HL-60 (cell line): ENCODE measurements at regions not wholly inside any gene's neighbourhood (a gene's known extent, or its start where the extent isn't known, plus 50 kb on each side); places are given as distances from the start of the nearest gene placed in this dataset.

Experiments used
- DNase-seq, 2 experiments: peaks; one replicate each; pipeline ENCODE4 v3.0.0-alpha.2; 2010 to 2020; ENCODE audit warnings: low read depth in 1 of 2, low spot score in 1 of 2
- H3K27ac ChIP-seq: fragments of 250-450 bp; sonication (Bioruptor Pico); replicated peaks from 2 replicates; pipeline ENCODE4 v1.5.1; 2020; ENCODE audit warnings: mild to moderate bottlenecking, moderate library complexity
- H3K27me3 ChIP-seq: fragments of 250-450 bp; sonication (Bioruptor Pico); 2 replicates; pipeline ENCODE4 v1.5.1; 2021; ENCODE audit warnings: mild to moderate bottlenecking, moderate library complexity; ENCODE audit not compliant: insufficient read depth, poor library complexity, severe bottlenecking
- H3K4me3 ChIP-seq: replicated peaks from 2 replicates; pipeline ENCODE4 v1.5.1; 2011; ENCODE audit warnings: mild to moderate bottlenecking, control low read depth, low read length; ENCODE audit not compliant: insufficient read depth
- GABPA ChIP-seq: IDR thresholded peaks from 2 replicates; pipeline ENCODE4 v1.6.1; 2012; ENCODE audit warnings: low read depth
- POLR2AphosphoS5 ChIP-seq: IDR thresholded peaks from 2 replicates; pipeline ENCODE4 v1.6.1; 2012; ENCODE audit warnings: low read depth
- SPI1 ChIP-seq: IDR thresholded peaks from 2 replicates; pipeline ENCODE4 v1.6.1; 2012; ENCODE audit warnings: low read depth, mild to moderate bottlenecking, borderline replicate concordance
- TF ChIP-seq, protein P1 (sequence below): IDR thresholded peaks from one replicate; pipeline ENCODE4 v1.5.1; 2011; ENCODE audit warnings: low read length, control low read depth, inconsistent platforms; ENCODE audit not compliant: insufficient read depth
- TF ChIP-seq, protein P2 (sequence below): IDR thresholded peaks from 2 replicates; pipeline ENCODE4 v1.6.1; 2012; ENCODE audit warnings: low read depth; ENCODE audit not compliant: insufficient replicate concordance

DNA sequence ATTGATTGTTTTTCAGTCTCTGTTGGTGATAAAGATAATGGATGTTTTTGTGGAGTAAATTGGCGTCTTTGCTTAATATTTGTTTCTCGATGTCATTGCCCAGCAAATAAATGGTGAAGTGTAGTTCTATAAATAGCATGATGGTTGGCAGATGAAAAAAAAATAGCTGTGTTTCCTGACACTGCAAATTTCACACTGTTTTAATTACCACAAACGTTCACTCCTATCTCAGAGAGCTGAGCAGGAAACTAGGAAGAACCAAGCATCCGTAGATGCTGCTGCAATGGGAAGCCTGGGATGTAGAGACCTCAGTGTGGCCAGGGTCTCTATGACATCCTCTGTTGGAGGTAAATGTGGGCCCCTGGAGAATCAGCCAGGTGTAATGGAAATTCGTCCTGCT, 183.2 kb downstream of the CYRIA start:
- no peak for DNase-seq

DNA sequence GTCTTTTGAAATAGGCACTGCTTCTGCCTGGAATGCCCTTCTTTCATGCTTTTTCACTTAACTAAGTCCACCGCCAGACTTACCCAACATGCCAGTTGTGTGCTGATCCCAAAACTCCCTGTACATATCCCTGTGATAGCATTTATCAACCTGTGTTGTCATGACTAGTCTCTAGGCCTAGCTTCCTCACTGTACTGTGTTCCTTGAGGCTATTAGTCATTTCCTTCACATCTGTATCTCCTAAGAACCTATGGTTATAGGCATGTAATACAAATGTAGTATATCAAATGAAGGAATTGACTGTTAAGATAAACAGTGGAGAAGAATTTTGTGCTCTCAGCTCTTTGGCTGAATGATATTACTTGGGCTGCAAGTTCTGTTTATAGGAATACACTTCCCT, 184.3 kb downstream of the CYRIA start:
- TF ChIP-seq GABPA = no peak
- TF ChIP-seq, protein P1, sequence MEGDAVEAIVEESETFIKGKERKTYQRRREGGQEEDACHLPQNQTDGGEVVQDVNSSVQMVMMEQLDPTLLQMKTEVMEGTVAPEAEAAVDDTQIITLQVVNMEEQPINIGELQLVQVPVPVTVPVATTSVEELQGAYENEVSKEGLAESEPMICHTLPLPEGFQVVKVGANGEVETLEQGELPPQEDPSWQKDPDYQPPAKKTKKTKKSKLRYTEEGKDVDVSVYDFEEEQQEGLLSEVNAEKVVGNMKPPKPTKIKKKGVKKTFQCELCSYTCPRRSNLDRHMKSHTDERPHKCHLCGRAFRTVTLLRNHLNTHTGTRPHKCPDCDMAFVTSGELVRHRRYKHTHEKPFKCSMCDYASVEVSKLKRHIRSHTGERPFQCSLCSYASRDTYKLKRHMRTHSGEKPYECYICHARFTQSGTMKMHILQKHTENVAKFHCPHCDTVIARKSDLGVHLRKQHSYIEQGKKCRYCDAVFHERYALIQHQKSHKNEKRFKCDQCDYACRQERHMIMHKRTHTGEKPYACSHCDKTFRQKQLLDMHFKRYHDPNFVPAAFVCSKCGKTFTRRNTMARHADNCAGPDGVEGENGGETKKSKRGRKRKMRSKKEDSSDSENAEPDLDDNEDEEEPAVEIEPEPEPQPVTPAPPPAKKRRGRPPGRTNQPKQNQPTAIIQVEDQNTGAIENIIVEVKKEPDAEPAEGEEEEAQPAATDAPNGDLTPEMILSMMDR = no peak
- TF ChIP-seq, protein P2, sequence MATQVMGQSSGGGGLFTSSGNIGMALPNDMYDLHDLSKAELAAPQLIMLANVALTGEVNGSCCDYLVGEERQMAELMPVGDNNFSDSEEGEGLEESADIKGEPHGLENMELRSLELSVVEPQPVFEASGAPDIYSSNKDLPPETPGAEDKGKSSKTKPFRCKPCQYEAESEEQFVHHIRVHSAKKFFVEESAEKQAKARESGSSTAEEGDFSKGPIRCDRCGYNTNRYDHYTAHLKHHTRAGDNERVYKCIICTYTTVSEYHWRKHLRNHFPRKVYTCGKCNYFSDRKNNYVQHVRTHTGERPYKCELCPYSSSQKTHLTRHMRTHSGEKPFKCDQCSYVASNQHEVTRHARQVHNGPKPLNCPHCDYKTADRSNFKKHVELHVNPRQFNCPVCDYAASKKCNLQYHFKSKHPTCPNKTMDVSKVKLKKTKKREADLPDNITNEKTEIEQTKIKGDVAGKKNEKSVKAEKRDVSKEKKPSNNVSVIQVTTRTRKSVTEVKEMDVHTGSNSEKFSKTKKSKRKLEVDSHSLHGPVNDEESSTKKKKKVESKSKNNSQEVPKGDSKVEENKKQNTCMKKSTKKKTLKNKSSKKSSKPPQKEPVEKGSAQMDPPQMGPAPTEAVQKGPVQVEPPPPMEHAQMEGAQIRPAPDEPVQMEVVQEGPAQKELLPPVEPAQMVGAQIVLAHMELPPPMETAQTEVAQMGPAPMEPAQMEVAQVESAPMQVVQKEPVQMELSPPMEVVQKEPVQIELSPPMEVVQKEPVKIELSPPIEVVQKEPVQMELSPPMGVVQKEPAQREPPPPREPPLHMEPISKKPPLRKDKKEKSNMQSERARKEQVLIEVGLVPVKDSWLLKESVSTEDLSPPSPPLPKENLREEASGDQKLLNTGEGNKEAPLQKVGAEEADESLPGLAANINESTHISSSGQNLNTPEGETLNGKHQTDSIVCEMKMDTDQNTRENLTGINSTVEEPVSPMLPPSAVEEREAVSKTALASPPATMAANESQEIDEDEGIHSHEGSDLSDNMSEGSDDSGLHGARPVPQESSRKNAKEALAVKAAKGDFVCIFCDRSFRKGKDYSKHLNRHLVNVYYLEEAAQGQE = no peak
- TF ChIP-seq SPI1 = no peak
- TF ChIP-seq POLR2AphosphoS5 = no peak
- Histone ChIP-seq H3K4me3 (no peak overlapping the region), H3K27me3 (peaks cover 8% of the 10 kb centered on the region), H3K27ac (no peak overlapping the region)
- no peak for DNase-seq

More for the DNA sequence above, 183.2 kb downstream of the CYRIA start:
- H3K27ac ChIP-seq = no peak overlapping the region
- TF ChIP-seq, protein P1 = no peak
- no peak for TF ChIP-seq POLR2AphosphoS5
- no peak for TF ChIP-seq SPI1
- TF ChIP-seq, protein P2 = no peak
- TF ChIP-seq GABPA = no peak
- no peak overlapping the region for H3K4me3 ChIP-seq
- peaks cover 8% of the 10 kb centered on the region for H3K27me3 ChIP-seq

DNA sequence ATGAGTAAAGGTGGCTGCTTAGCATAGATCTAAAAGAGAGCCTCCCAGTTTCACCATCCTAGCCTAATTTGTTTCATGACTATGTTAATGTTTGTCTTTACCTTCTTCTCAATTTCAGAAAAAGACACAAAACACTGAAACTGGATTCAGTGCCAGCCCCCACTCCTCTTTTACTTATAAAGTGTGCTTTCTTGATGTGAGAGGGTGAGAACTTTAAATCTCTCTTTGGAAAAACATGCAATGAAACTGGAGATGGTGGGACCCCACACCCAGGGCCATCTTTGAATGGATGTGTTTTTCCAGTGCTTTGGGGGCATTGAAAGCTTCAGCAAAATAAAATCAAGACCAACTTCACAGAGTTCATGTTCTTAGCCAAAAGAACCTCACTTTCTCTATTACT, 185.9 kb downstream of the CYRIA start:
- H3K27ac ChIP-seq = no peak overlapping the region
- TF ChIP-seq, protein P2 = no peak
- TF ChIP-seq, protein P1 = no peak
- TF ChIP-seq SPI1 (no peak), POLR2AphosphoS5 (no peak), GABPA (no peak)
- no peak for DNase-seq
- no peak overlapping the region for H3K4me3 ChIP-seq
- peaks cover 7% of the 10 kb centered on the region for H3K27me3 ChIP-seq
